ENCODE measurements at regions not wholly inside any gene's neighbourhood (a gene's known extent, or its start where the extent isn't known, plus 50 kb on each side); places are given as distances from the start of the nearest gene placed in this dataset.

DNA sequence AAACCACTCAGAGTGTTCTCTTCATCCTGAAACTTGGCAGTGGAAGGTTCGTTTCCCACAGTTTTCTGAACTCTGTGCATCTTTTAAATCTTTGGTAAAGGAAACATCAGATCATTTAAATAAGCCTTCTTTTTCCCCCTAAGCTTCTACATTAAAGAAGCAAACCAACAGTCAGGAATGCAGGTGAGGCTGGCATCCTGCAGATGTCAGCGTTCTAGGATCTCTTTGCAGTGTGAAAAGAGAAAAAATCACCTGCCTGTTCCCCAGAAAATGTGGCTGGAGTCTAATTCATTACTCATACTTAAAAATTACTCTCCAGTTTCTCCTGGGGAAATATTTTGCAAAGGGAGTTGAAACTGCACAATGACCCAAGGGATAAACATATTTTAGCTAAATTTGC is 64.5 kb upstream of the ZCCHC2 start:
- TF ChIP-seq, protein P1, sequence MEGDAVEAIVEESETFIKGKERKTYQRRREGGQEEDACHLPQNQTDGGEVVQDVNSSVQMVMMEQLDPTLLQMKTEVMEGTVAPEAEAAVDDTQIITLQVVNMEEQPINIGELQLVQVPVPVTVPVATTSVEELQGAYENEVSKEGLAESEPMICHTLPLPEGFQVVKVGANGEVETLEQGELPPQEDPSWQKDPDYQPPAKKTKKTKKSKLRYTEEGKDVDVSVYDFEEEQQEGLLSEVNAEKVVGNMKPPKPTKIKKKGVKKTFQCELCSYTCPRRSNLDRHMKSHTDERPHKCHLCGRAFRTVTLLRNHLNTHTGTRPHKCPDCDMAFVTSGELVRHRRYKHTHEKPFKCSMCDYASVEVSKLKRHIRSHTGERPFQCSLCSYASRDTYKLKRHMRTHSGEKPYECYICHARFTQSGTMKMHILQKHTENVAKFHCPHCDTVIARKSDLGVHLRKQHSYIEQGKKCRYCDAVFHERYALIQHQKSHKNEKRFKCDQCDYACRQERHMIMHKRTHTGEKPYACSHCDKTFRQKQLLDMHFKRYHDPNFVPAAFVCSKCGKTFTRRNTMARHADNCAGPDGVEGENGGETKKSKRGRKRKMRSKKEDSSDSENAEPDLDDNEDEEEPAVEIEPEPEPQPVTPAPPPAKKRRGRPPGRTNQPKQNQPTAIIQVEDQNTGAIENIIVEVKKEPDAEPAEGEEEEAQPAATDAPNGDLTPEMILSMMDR (IDR thresholded peaks at IDR 0.05) = no peak
- TF ChIP-seq POLR2A (IDR thresholded peaks at IDR 0.05) = no peak

Measured in sigmoid colon (tissue), 3 donors.